Lung (tissue), 11 donors: ENCODE measurements at regions not wholly inside any gene's neighbourhood (a gene's known extent, or its start where the extent isn't known, plus 50 kb on each side); places are given as distances from the start of the nearest gene placed in this dataset.

ENCODE experiments used
- ATAC-seq: fragments of 200-7000 bp; cut with Tn5 transposase; one replicate; pipeline ENCODE4 v1.9.1; 2020; ENCODE audit warnings: moderate number of reproducible peaks; ENCODE audit not compliant: insufficient read depth, low FRiP score
- DNase-seq, 3 donors: peaks; one replicate each; pipeline ENCODE4 v3.0.0-alpha.2; 2013 to 2017
- H3K27ac ChIP-seq, 2 donors: one replicate each; pipeline ENCODE4 v1.5.1; 2013; ENCODE audit warnings: mild to moderate bottlenecking in 2 of 2, moderate library complexity in 2 of 2, control low read depth in 1 of 2, inconsistent platforms in 1 of 2, low read depth in 1 of 2, low read length in 1 of 2
- H3K27me3 ChIP-seq, 3 donors: one replicate each; pipeline ENCODE4 v1.5.1; 2013; ENCODE audit warnings: low read length in 2 of 3; ENCODE audit not compliant: control insufficient read depth in 3 of 3, insufficient read depth in 3 of 3
- H3K36me3 ChIP-seq, 4 donors: one replicate each; pipeline ENCODE4 v1.5.1; 2013; ENCODE audit warnings: low read length in 4 of 4, mild to moderate bottlenecking in 1 of 4, moderate library complexity in 1 of 4; ENCODE audit not compliant: control insufficient read depth in 4 of 4, insufficient read depth in 4 of 4
- H3K4me1 ChIP-seq, 5 donors: one replicate each; pipeline ENCODE4 v1.5.1; 2013; ENCODE audit warnings: low read length in 5 of 5, mild to moderate bottlenecking in 2 of 5, moderate library complexity in 1 of 5; ENCODE audit not compliant: control insufficient read depth in 5 of 5, insufficient read depth in 5 of 5
- H3K4me3 ChIP-seq: one replicate; pipeline ENCODE4 v1.5.1; 2013; ENCODE audit warnings: mild to moderate bottlenecking, control low read depth, moderate library complexity
- H3K9ac ChIP-seq, 2 donors: one replicate each; pipeline ENCODE4 v1.5.1; 2013; ENCODE audit warnings: low read length in 2 of 2, control low read depth in 1 of 2; ENCODE audit not compliant: insufficient read depth in 1 of 2
- H3K9me3 ChIP-seq, 4 donors: one replicate each; pipeline ENCODE4 v1.5.1; 2013; ENCODE audit warnings: low read length in 3 of 4, mild to moderate bottlenecking in 1 of 4, moderate library complexity in 1 of 4; ENCODE audit not compliant: control insufficient read depth in 4 of 4, insufficient read depth in 3 of 4
- WGBS, 2 donors: extraction: QIAGEN DNeasy Blood & Tissue Kit; methylation state at CpG; one replicate each; pipeline ENCODE4 v1.1.7; 2013; 5-methylcytosine and 5-hydroxymethylcytosine counted together
- TF ChIP-seq, protein P1 (sequence below): IDR thresholded peaks from 2 replicates; pipeline ENCODE4 v1.5.1; 2012; ENCODE audit warnings: mild to moderate bottlenecking; ENCODE audit errors: control extremely low read depth, extremely low read depth
- donor health status: control.
- donor health status: control.
- donor health status: Bipolar disorder and iron deficiency.
- donor health status: healthy.
- donor health status: DM: yes; HTN: yes; CAD: no.

DNA sequence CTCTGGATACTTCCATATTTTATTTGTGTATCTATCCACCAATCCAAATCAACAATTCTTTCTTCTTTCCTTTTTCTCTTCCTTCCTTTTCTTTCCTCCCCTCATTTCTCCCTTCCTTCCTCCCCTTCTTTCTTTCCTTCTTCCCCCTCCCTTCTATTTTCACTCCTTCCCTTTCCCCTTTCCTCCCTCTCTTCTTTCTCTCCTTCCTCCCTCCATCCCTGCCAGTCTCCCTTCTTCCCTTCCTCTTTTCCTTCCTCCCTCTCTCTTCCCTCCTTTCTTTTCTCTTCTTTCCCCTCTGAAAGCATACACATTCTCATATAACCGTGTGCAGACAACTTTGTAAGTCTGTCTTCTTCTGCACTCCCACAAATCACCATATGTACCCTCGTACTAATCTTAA, 382.3 kb upstream of the MAF start:
- ATAC-seq = no peak
- WGBS, 2 donors = 78 to 90% methylated on average over 2 of the region's 2 CpGs

DNA sequence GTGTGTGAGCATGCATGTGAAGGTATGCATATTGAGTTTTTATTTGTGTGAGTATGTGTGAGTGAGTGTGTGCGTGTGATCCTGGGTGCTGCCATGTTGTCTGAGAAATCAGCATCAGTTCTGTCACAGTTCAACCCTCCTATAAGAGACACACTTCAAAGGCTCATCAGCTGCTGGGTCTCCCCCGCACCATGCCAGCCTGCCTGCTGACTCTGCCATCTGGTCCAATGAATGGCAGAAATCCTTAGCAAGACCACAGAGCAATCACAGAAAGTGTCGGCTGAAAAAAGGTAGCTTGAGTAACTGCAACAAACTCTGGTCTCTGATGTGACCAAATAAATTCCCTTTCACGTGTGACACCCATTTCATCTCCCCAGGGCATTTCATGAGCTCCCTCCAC, 381.8 kb upstream of the MAF start:
- DNase-seq = no peak
- TF ChIP-seq, protein P1, sequence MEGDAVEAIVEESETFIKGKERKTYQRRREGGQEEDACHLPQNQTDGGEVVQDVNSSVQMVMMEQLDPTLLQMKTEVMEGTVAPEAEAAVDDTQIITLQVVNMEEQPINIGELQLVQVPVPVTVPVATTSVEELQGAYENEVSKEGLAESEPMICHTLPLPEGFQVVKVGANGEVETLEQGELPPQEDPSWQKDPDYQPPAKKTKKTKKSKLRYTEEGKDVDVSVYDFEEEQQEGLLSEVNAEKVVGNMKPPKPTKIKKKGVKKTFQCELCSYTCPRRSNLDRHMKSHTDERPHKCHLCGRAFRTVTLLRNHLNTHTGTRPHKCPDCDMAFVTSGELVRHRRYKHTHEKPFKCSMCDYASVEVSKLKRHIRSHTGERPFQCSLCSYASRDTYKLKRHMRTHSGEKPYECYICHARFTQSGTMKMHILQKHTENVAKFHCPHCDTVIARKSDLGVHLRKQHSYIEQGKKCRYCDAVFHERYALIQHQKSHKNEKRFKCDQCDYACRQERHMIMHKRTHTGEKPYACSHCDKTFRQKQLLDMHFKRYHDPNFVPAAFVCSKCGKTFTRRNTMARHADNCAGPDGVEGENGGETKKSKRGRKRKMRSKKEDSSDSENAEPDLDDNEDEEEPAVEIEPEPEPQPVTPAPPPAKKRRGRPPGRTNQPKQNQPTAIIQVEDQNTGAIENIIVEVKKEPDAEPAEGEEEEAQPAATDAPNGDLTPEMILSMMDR = no peak
- H3K9me3 ChIP-seq = no peaks in the 10 kb centered on the region

More for the DNA sequence above, 382.3 kb upstream of the MAF start:
- no peak overlapping the region for H3K4me3 ChIP-seq
- no peak overlapping the region for H3K9ac ChIP-seq
- H3K9me3 ChIP-seq = no peaks in the 10 kb centered on the region
- TF ChIP-seq, protein P1 = no peak
- no peak overlapping the region for H3K27ac ChIP-seq
- no peak for DNase-seq
- H3K27me3 ChIP-seq = no peaks in the 10 kb centered on the region
- peaks cover 0 to 15% (median 4%) of the 10 kb centered on the region in 5 donors for H3K4me1 ChIP-seq
- no peaks in the 10 kb centered on the region for H3K36me3 ChIP-seq

DNA sequence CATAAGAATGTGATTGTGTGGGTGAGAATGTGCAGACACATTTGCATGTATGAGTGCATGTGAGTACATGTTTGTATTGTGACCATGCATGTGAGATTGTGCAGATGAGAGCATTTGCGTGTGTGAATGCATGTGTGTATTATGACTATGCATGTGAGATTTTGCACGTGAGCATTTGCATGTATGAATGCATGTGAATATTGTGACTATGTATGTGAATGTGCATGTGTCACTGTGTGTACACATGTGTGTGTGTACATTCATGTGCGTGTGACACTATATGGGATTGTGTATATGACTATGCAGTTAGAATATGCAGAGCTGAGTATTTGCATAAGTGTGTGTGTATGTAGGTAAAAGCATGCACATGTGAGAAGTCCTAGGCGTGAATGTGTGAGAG, 381.3 kb upstream of the MAF start:
- H3K36me3 ChIP-seq = no peaks in the 10 kb centered on the region
- WGBS, 2 donors = 92 to 93% methylated on average over 4 of the region's 4 CpGs
- no peak overlapping the region for H3K9ac ChIP-seq
- ATAC-seq = no peak
- no peak for DNase-seq
- no peaks in the 10 kb centered on the region for H3K27me3 ChIP-seq
- no peak overlapping the region for H3K4me3 ChIP-seq
- TF ChIP-seq, protein P1 = no peak
- no peaks in the 10 kb centered on the region for H3K9me3 ChIP-seq
- peaks cover 0 to 15% (median 4%) of the 10 kb centered on the region in 5 donors for H3K4me1 ChIP-seq
- no peak overlapping the region for H3K27ac ChIP-seq

More for the DNA sequence above, 381.8 kb upstream of the MAF start:
- Histone ChIP-seq H3K4me1 (peaks cover 0 to 15% (median 4%) of the 10 kb centered on the region in 5 donors), H3K27me3 (no peaks in the 10 kb centered on the region), H3K4me3 (no peak overlapping the region), H3K9ac (no peak overlapping the region), H3K27ac (no peak overlapping the region), H3K36me3 (no peaks in the 10 kb centered on the region)
- WGBS, 2 donors = 82 to 91% methylated on average over 4 of the region's 4 CpGs
- ATAC-seq = no peak
